RWPE1 (cell line): ENCODE measurements at regions not wholly inside any gene's neighbourhood (a gene's known extent, or its start where the extent isn't known, plus 50 kb on each side); places are given as distances from the start of the nearest gene placed in this dataset.

ENCODE experiments used
- CTCF ChIA-PET: fragments of 350-600 bp; sonication (Branson Sonifier 250); formaldehyde crosslinking; extraction: SDS; loops from one replicate; lab custom pipeline; 2021; lab: Yijun Ruan, JAX
- POLR2A ChIA-PET: fragments of 400-600 bp; formaldehyde crosslinking; extraction: SDS; loops from one replicate; lab custom pipeline; 2020; ENCODE audit warnings: antibody characterized with exemption; ENCODE audit not compliant: low non-redundant PET; lab: Yijun Ruan, JAX
- DNase-seq: peaks from one replicate; pipeline ENCODE4 v3.0.0; 2012; ENCODE audit warnings: low spot score
- H3K27ac ChIP-seq: fragments of 450-650 bp; 2 replicates; pipeline ENCODE4 v1.5.1; 2017
- CTCF ChIP-seq: fragments of 450-650 bp; conservative IDR thresholded peaks from 2 replicates; pipeline ENCODE4 v1.5.1; 2017; ENCODE audit warnings: low read depth, mild to moderate bottlenecking

- H3K27ac ChIP-seq, result no peak overlapping the region
- POLR2A ChIA-PET, result no interaction called here
- no peak for TF ChIP-seq CTCF
- CTCF ChIA-PET, result interaction anchor here (1.0 kb wide), 1 partner anchor 20 kb away, joined by 3 read pairs; no protein-coding TSS in a partner anchor
- DNase-seq, result peak; percentile 10
These were observed 398.5 kb downstream of the VPS13C start for GRCh38 chr15:61661791-61662190.

GRCh38 chr15:61660579-61660978 lies 399.7 kb downstream of the VPS13C start:
- no peak for TF ChIP-seq CTCF
- POLR2A ChIA-PET, result no interaction called here
- no peak overlapping the region for H3K27ac ChIP-seq
- CTCF ChIA-PET, result interaction anchor here (0.6 kb wide), 1 partner anchor 7 kb away, joined by 3 read pairs; no protein-coding TSS in a partner anchor
- no peak for DNase-seq

GRCh38 chr15:61659566-61660190 lies 400.6 kb downstream of the VPS13C start:
- DNase-seq, result no peak
- CTCF ChIA-PET, result interaction anchor here (0.6 kb wide), 1 partner anchor 8 kb away, joined by 3 read pairs; no protein-coding TSS in a partner anchor

GRCh38 chr15:61657461-61657860 lies 402.8 kb downstream of the VPS13C start:
- no peak overlapping the region for H3K27ac ChIP-seq
- DNase-seq, result no peak
- POLR2A ChIA-PET, result no interaction called here
- TF ChIP-seq CTCF, result no peak
- CTCF ChIA-PET, result interaction anchor here (0.7 kb wide), 1 partner anchor 51 kb away, joined by 3 read pairs; no protein-coding TSS in a partner anchor

More at GRCh38 chr15:61659566-61660190, 400.6 kb downstream of the VPS13C start:
- TF ChIP-seq CTCF, result no peak
- POLR2A ChIA-PET, result no interaction called here
- H3K27ac ChIP-seq, result no peak overlapping the region

- CTCF ChIA-PET, result interaction anchor here (0.8 kb wide), 1 partner anchor 179 kb away, joined by 3 read pairs; no protein-coding TSS in a partner anchor
- no peak for DNase-seq
- TF ChIP-seq CTCF, result no peak
- POLR2A ChIA-PET, result no interaction called here
- H3K27ac ChIP-seq, result no peak overlapping the region
These were observed 403.9 kb downstream of the VPS13C start for GRCh38 chr15:61656391-61656790.

- TF ChIP-seq CTCF, result no peak
- CTCF ChIA-PET, result interaction anchor here (0.8 kb wide), 1 partner anchor 179 kb away, joined by 3 read pairs; no protein-coding TSS in a partner anchor
- no peak overlapping the region for H3K27ac ChIP-seq
- POLR2A ChIA-PET, result no interaction called here
- DNase-seq, result no peak
These were observed 404.4 kb downstream of the VPS13C start for GRCh38 chr15:61655881-61656280.
